SK-N-SH treated with all-trans-retinoic acid at 6 μM for 48 hours (cell line): ENCODE measurements at regions not wholly inside any gene's neighbourhood (a gene's known extent, or its start where the extent isn't known, plus 50 kb on each side); places are given as distances from the start of the nearest gene placed in this dataset.
A peak's percentile ranks its signal among the peaks of the same experiment; 100 is the strongest.

Source experiments
- ATAC-seq: fragments of 200-7000 bp; cut with Tn5 transposase; 3 replicates; pipeline ENCODE4 v1.9.1; 2020; ENCODE audit warnings: mild to moderate bottlenecking, moderate library complexity
- ARNTL ChIP-seq: fragments of 450-650 bp; formaldehyde crosslinking; IDR thresholded peaks from 2 replicates; pipeline ENCODE4 v1.5.0; 2020; ENCODE audit warnings: low read depth, mild to moderate bottlenecking, moderate library complexity, borderline replicate concordance
- BACH2 ChIP-seq: fragments of 250-450 bp; sonication (Bioruptor Pico); IDR thresholded peaks from 2 replicates; pipeline ENCODE4 v1.9.0; 2021; ENCODE audit warnings: mild to moderate bottlenecking, borderline replicate concordance
- CREB5 ChIP-seq: fragments of 250-450 bp; sonication (Bioruptor Pico); IDR thresholded peaks from 2 replicates; pipeline ENCODE4 v1.5.1; 2020; ENCODE audit warnings: low read depth, mild to moderate bottlenecking, moderate library complexity
- CSDC2 ChIP-seq: fragments of 250-450 bp; sonication (Bioruptor Pico); IDR thresholded peaks from 2 replicates; pipeline ENCODE4 v1.5.0; 2020; ENCODE audit warnings: mild to moderate bottlenecking, moderate library complexity
- CSRNP3 ChIP-seq: fragments of 250-450 bp; sonication (Bioruptor Pico); IDR thresholded peaks from 2 replicates; pipeline ENCODE4 v1.5.1; 2021; ENCODE audit warnings: mild to moderate bottlenecking, moderate library complexity
- ESRRG ChIP-seq: fragments of 250-450 bp; sonication (Bioruptor Pico); IDR thresholded peaks from 2 replicates; pipeline ENCODE4 v1.6.1; 2021; ENCODE audit warnings: mild to moderate bottlenecking
- GLIS3 ChIP-seq: fragments of 250-450 bp; sonication (Bioruptor Pico); IDR thresholded peaks from 2 replicates; pipeline ENCODE4 v1.5.0; 2020; ENCODE audit warnings: mild to moderate bottlenecking, moderate library complexity
- ISL1 ChIP-seq: fragments of 250-450 bp; sonication (Bioruptor Pico); IDR thresholded peaks from 2 replicates; pipeline ENCODE4 v2.1.2; 2022; ENCODE audit warnings: mild to moderate bottlenecking, moderate library complexity
- OSR1 ChIP-seq: fragments of 250-450 bp; sonication (Bioruptor Pico); IDR thresholded peaks from 2 replicates; pipeline ENCODE4 v1.8.0; 2022; ENCODE audit warnings: moderate library complexity, mild to moderate bottlenecking, inconsistent platforms
- PATZ1 ChIP-seq: fragments of 250-450 bp; sonication (Bioruptor Pico); IDR thresholded peaks from 2 replicates; pipeline ENCODE4 v1.8.0; 2020; ENCODE audit warnings: mild to moderate bottlenecking, moderate library complexity, borderline replicate concordance
- POU6F1 ChIP-seq: fragments of 250-450 bp; sonication (Bioruptor Pico); IDR thresholded peaks from 2 replicates; pipeline ENCODE4 v1.8.0; 2021; ENCODE audit warnings: low read depth, mild to moderate bottlenecking, moderate library complexity, borderline replicate concordance
- PPARA ChIP-seq: fragments of 250-450 bp; sonication (Bioruptor Pico); IDR thresholded peaks from 2 replicates; pipeline ENCODE4 v1.5.0; 2020; ENCODE audit warnings: mild to moderate bottlenecking, borderline replicate concordance
- RARB ChIP-seq: fragments of 250-450 bp; sonication (Bioruptor Pico); IDR thresholded peaks from 2 replicates; pipeline ENCODE4 v1.8.0; 2021; ENCODE audit warnings: mild to moderate bottlenecking, moderate library complexity
- TCF4 ChIP-seq: fragments of 250-450 bp; sonication (Bioruptor Pico); IDR thresholded peaks from 2 replicates; pipeline ENCODE4 v1.8.0; 2021; ENCODE audit warnings: mild to moderate bottlenecking, moderate library complexity, borderline replicate concordance
- TOX ChIP-seq: fragments of 250-450 bp; sonication (Bioruptor Pico); IDR thresholded peaks from 2 replicates; pipeline ENCODE4 v1.8.0; 2021; ENCODE audit warnings: mild to moderate bottlenecking, moderate library complexity, borderline replicate concordance
- TSHZ2 ChIP-seq: fragments of 250-450 bp; sonication (Bioruptor Pico); IDR thresholded peaks from 2 replicates; pipeline ENCODE4 v1.5.0; 2020; ENCODE audit warnings: mild to moderate bottlenecking, moderate library complexity
- ZC3H10 ChIP-seq: fragments of 250-450 bp; sonication (Bioruptor Pico); IDR thresholded peaks from 2 replicates; pipeline ENCODE4 v1.5.1; 2021; ENCODE audit warnings: mild to moderate bottlenecking, moderate library complexity
- ZFP3 ChIP-seq: fragments of 250-450 bp; sonication (Bioruptor Pico); IDR thresholded peaks from 2 replicates; pipeline ENCODE4 v1.5.0; 2020; ENCODE audit warnings: mild to moderate bottlenecking, moderate library complexity
- ZFP30 ChIP-seq: fragments of 450-650 bp; formaldehyde crosslinking; IDR thresholded peaks from 2 replicates; pipeline ENCODE4 v1.5.0; 2022; ENCODE audit warnings: mild to moderate bottlenecking, moderate library complexity
- ZNF565 ChIP-seq: fragments of 450-650 bp; formaldehyde crosslinking; conservative IDR thresholded peaks from 2 replicates; pipeline ENCODE4 v1.5.0; 2020; ENCODE audit warnings: low read depth, mild to moderate bottlenecking, moderate library complexity
- ZNF70 ChIP-seq: fragments of 450-650 bp; formaldehyde crosslinking; IDR thresholded peaks from 2 replicates; pipeline ENCODE4 v1.5.0; 2020; ENCODE audit warnings: mild to moderate bottlenecking, moderate library complexity
- ZNF8 ChIP-seq: fragments of 450-650 bp; formaldehyde crosslinking; IDR thresholded peaks from 2 replicates; pipeline ENCODE4 v1.5.0; 2020; ENCODE audit warnings: mild to moderate bottlenecking, moderate library complexity

DNA sequence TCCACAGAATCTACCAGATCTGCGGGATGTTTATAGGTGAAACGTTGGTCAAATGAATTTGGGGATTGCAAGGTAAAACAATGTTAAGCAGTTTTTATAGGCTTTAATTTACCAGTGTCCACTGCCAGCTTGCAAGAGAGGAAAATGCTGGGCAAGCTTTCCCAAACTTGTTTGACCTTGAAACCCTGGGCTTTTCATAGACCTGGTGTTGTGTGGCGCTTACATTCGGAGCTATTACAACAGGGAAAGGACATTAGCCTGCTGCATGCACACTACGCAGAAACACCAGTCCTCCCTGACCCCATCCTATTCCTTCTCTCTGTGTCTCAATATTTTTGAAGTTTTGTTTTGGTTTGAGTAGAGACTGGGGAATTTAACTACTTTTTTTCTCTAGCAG lies 59.6 kb upstream of the AGPS start:
- no peak for TF ChIP-seq ISL1 (CRISPR knock-in tag)
- no peak for TF ChIP-seq ZFP3 (CRISPR knock-in tag)
- no peak for TF ChIP-seq ZNF565 (CRISPR knock-in tag)
- TF ChIP-seq ESRRG (CRISPR knock-in tag), result no peak
- no peak for TF ChIP-seq TSHZ2 (CRISPR knock-in tag)
- no peak for TF ChIP-seq TCF4 (CRISPR knock-in tag)
- no peak for TF ChIP-seq TOX (CRISPR knock-in tag)
- TF ChIP-seq ZFP30 (CRISPR knock-in tag), result no peak
- no peak for TF ChIP-seq BACH2 (CRISPR knock-in tag)
- no peak for TF ChIP-seq CSRNP3 (CRISPR knock-in tag)
- no peak for TF ChIP-seq PPARA
- TF ChIP-seq POU6F1 (CRISPR knock-in tag), result no peak
- ATAC-seq, result no peak

- TF ChIP-seq ZNF565 (CRISPR knock-in tag) (no peak), ZC3H10 (CRISPR knock-in tag) (no peak), CSDC2 (CRISPR knock-in tag) (no peak), ARNTL (CRISPR knock-in tag) (no peak), TCF4 (CRISPR knock-in tag) (no peak)
- peak; percentile 76 for ATAC-seq
Measured at GRCh38 chr2:177334940-177335543, 57.5 kb upstream of the AGPS start.

GRCh38 chr2:177335917-177336450 lies 56.6 kb upstream of the AGPS start:
- no peak for TF ChIP-seq ESRRG (CRISPR knock-in tag)
- no peak for TF ChIP-seq CSRNP3 (CRISPR knock-in tag)
- TF ChIP-seq OSR1 (CRISPR knock-in tag), result no peak
- TF ChIP-seq PPARA, result no peak
- no peak for TF ChIP-seq GLIS3 (CRISPR knock-in tag)
- no peak for TF ChIP-seq RARB (CRISPR knock-in tag)
- TF ChIP-seq ZNF8 (CRISPR knock-in tag), result no peak
- no peak for TF ChIP-seq ZC3H10 (CRISPR knock-in tag)
- TF ChIP-seq, all 23 proteins: peak for 0
- ATAC-seq, result peak; percentile 31

GRCh38 chr2:177338177-177338721 lies 54.3 kb upstream of the AGPS start:
- ATAC-seq, result peak; percentile 56
- TF ChIP-seq GLIS3 (CRISPR knock-in tag) (no peak), BACH2 (CRISPR knock-in tag) (no peak), PATZ1 (CRISPR knock-in tag) (no peak), CSRNP3 (CRISPR knock-in tag) (no peak), ESRRG (CRISPR knock-in tag) (no peak), ZNF70 (CRISPR knock-in tag) (no peak), ARNTL (CRISPR knock-in tag) (no peak), ZFP30 (CRISPR knock-in tag) (no peak), ZFP3 (CRISPR knock-in tag) (no peak), CREB5 (no peak), TCF4 (CRISPR knock-in tag) (no peak), RARB (CRISPR knock-in tag) (no peak), CSDC2 (CRISPR knock-in tag) (no peak), TOX (CRISPR knock-in tag) (no peak)
